ELF-1 (cell line): ENCODE measurements at regions not wholly inside any gene's neighbourhood (a gene's known extent, or its start where the extent isn't known, plus 50 kb on each side); places are given as distances from the start of the nearest gene placed in this dataset.
"Not testable (repeated sequence)": the region's sequence is repeated elsewhere in the genome, so short reads cannot be mapped to it uniquely, and the experiment has no call there.

Source experiments
- DNase-seq: peaks from one replicate; pipeline ENCODE4 v3.0.0-alpha.2; 2016; ENCODE audit warnings: low read depth, low spot score

DNA sequence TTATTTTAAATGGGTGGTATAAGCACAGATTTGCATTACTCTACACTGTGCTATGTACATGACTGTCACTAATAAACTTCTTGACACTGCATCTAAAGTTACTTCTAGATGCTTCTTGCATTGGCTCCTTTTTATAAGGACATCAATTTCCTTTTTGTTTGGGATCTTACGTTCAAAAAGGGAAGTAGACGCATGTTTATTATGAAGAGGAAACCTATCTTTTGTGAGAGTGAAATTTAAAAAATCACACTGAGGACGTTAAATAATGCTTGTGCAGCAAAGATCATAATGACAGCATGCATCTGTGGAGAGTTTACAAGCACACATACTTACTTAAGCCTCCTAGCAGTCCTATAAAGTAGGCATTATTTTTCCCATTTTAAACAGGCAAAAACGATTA lies 479.5 kb downstream of the CD83 start:
- DNase-seq: no peak

GRCh38 chr6:14598017-14598864 lies 480.7 kb downstream of the CD83 start:
- peak; percentile 10 for DNase-seq

GRCh38 chr6:14600306-14600705 lies 482.7 kb downstream of the CD83 start:
- not testable (repeated sequence) for DNase-seq

GRCh38 chr6:14601490-14601889 lies 483.9 kb downstream of the CD83 start:
- DNase-seq: no peak

GRCh38 chr6:14606353-14606752 lies 488.8 kb downstream of the CD83 start:
- no peak for DNase-seq

- DNase-seq: no peak
Observed at GRCh38 chr6:14610141-14610540, 492.6 kb downstream of the CD83 start.

DNA sequence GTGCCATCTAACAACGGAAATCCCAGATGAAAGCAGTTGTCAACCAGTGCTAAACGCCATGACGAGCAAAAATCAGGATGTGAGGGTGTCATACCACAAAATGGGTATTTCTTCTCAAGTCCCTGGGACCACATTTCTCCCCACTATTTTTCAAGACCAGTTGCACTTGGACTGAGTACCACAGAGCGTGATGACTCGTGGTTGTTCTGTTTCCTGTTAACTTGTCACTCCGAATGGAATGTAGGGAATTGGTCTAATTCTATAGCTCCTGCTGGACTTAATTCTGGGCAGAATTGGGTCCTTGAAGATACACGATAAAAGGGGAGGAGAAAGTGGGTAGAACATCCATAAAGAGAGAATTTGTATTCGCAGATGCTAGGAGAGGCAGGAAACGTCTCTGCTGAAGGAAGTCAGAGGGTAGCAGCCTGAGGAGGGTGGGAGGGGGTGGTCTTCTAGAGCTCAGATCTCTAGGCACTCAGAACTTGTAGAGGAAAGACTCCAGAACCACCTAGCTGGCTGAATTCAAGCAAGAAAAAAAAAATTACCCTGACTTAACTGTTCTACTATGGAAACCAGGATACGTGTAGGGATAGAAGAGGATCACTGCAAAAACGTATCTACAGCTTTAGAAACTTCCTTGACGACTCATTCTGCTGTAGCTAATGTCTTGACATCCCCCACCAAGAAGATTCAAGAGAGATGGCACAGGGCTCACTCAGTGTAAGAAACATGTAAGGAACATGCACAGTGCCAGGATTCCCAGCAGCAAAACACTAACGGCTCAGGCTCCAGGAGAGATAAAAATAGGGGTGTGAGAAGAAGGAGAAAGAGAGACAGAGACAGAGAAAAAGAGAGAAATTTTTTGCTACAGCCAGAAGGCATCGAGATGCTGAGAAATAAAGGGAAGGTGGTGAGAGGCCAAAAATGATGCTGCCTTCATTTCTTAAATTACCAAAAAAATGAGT lies 494.7 kb downstream of the CD83 start:
- no peak for DNase-seq

DNA sequence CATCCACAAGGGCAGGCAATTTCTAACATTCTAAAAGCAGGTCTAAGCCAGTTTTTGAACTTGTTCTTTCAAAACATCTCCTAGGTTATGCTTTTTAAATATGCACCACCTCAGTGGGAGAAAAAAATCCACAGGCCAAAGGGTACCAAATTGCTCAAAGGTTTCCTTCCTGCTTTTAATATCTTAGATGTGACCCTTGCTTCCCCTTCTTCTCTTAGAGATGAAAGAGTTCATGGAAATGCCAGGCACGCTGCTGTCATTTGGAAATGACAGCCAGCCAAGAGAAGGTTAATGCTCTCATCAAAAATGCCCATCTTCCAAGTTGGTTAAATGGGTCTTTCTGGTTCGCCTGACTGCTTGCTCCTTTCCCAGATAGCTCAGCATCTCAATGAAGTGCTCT lies 497.1 kb downstream of the CD83 start:
- no peak for DNase-seq

DNA sequence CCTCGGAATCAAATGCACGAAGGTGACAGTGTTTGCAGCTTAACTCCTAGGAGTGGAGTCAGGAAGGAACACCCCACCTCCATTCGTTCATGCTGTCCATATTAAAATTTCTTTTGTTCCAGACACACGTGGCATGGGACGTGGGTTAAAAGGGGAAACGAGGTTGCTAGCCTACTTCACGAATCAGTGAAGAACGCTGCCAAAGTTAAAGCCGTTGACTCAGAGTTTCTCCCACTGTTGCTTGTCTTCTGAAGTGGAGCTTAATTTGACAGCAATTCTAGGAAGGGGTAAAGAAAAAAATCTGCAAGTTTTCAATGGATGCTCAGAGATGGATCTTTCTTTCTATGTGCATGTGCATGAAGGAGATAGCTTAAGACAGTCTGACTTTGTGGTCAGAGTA lies 499.1 kb downstream of the CD83 start:
- DNase-seq: no peak

- DNase-seq: no peak
Observed at GRCh38 chr6:14618759-14619418, 501.3 kb downstream of the CD83 start.

- DNase-seq: no peak
Observed at GRCh38 chr6:14619419-14619781, 501.8 kb downstream of the CD83 start.

- DNase-seq: no peak
Observed at GRCh38 chr6:14620522-14620921, 502.9 kb downstream of the CD83 start.

DNA sequence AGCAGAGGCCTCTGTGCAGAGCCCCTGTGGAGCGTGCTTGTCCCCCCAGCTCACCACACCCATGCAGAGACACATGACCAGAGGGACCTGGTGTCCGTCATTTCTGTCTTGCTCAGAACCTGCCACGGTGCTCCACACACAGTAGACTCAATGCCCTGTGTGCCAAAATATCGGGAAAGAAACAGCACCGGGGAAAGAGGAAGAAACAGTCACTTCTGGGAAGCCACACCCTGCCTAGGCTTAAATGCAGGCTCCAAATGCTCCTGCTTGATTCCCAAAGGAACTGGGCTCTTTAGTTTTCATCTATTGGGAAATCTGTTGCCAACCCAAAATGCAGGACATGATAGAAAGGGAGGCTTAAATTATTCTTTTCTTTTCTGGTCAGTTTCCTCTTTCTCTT lies 503.9 kb downstream of the CD83 start:
- DNase-seq: no peak

GRCh38 chr6:14622085-14622484 lies 504.5 kb downstream of the CD83 start:
- DNase-seq: no peak

- DNase-seq: no peak
Observed at GRCh38 chr6:14622909-14623505, 505.4 kb downstream of the CD83 start.

DNA sequence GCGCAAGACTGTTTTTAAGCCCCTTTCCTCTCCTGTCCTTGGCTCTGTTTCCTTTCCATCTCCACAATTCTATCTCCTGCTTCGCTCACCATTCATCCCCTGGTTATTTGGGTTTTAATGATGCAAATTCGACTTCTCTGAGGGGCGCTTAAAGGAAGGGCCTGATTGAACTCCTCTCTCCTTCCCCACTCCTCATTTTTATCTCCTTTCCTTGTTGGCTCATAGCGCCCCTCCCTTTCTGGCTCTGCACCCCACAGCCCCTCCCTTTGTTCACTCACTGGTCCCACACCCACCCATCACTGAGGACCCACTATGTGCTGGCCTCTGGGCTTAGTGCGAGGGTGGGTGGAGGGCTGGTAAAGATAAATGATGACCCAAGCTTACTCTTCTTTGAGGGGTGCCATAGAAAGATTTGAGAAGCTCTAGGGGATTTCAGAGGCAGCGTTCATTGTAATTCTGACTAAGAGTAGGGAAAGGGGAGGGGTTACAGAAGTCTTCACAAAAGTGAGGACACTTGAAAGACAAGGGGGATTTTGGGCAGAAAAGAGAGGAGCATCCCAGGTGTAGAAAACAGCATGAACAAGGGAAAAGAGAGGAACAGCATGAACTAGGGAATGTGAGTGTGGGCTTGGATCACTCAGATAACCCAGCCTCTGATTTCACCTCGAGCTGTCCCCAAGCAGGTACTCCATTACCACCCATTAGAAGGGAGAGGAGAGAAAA lies 507.8 kb downstream of the CD83 start:
- DNase-seq: no peak

- DNase-seq: no peak
Observed at GRCh38 chr6:14626556-14626955, 509.0 kb downstream of the CD83 start.

- DNase-seq: peak; percentile 49
Observed at GRCh38 chr6:14630016-14630415, 512.4 kb downstream of the CD83 start.

GRCh38 chr6:14633479-14633878 lies 515.9 kb downstream of the CD83 start:
- no peak for DNase-seq

GRCh38 chr6:14634072-14634471 lies 516.5 kb downstream of the CD83 start:
- no peak for DNase-seq

DNA sequence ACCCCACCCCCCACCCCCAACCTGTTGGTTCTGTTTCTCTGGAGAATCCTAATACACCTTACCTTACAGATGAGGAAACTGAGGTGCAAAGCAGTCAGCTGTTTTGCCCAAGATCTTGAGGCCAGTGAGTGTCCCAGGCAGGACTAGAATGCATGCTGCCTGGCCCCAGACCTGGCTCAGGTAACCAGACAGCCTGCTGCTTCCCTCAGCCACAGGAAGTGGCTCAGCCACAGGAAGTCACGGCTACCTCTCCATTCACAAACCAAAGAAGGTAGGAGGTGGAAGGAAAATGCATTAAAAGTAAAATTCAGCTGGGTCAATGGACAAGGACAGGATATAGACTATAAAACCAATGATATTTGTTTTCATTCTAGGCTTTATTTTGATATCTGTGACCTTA lies 517.6 kb downstream of the CD83 start:
- DNase-seq: no peak
